IPS-15b (cell line): ENCODE measurements at regions not wholly inside any gene's neighbourhood (a gene's known extent, or its start where the extent isn't known, plus 50 kb on each side); places are given as distances from the start of the nearest gene placed in this dataset.

Experiments
- H3K27me3 ChIP-seq: one replicate; pipeline ENCODE4 v1.6.1; 2013; ENCODE audit warnings: low read length; ENCODE audit not compliant: control insufficient read depth, insufficient read depth
- H3K36me3 ChIP-seq: one replicate; pipeline ENCODE4 v1.6.1; 2013; ENCODE audit warnings: low read length; ENCODE audit not compliant: control insufficient read depth, insufficient read depth
- H3K4me1 ChIP-seq: one replicate; pipeline ENCODE4 v1.6.1; 2013; ENCODE audit warnings: mild to moderate bottlenecking, low read length; ENCODE audit not compliant: control insufficient read depth, insufficient read depth
- H3K4me3 ChIP-seq: one replicate; pipeline ENCODE4 v1.5.1; 2013; ENCODE audit warnings: low read depth, low read length
- H3K9ac ChIP-seq: one replicate; pipeline ENCODE4 v1.6.1; 2013; ENCODE audit warnings: low read depth, mild to moderate bottlenecking, low read length
- H3K9me3 ChIP-seq: one replicate; pipeline ENCODE4 v1.6.1; 2013; ENCODE audit warnings: mild to moderate bottlenecking, low read length; ENCODE audit not compliant: control insufficient read depth, insufficient read depth

GRCh38 chr3:188940573-188940932 lies 231.2 kb upstream of the TPRG1 start:
- Histone ChIP-seq H3K9ac (no peak overlapping the region), H3K36me3 (no peaks in the 10 kb centered on the region), H3K9me3 (no peaks in the 10 kb centered on the region), H3K27me3 (no peaks in the 10 kb centered on the region), H3K4me1 (peaks cover 5% of the 10 kb centered on the region), H3K4me3 (no peak overlapping the region)

GRCh38 chr3:188941103-188941502 lies 230.7 kb upstream of the TPRG1 start:
- H3K27me3 ChIP-seq: no peaks in the 10 kb centered on the region
- no peak overlapping the region for H3K9ac ChIP-seq
- H3K9me3 ChIP-seq: no peaks in the 10 kb centered on the region

GRCh38 chr3:188942191-188942590 lies 229.6 kb upstream of the TPRG1 start:
- Histone ChIP-seq H3K9me3 (no peaks in the 10 kb centered on the region), H3K36me3 (no peaks in the 10 kb centered on the region), H3K4me3 (no peak overlapping the region), H3K27me3 (peaks cover 5% of the 10 kb centered on the region), H3K9ac (no peak overlapping the region), H3K4me1 (peaks cover 5% of the 10 kb centered on the region)

More at GRCh38 chr3:188941103-188941502, 230.7 kb upstream of the TPRG1 start:
- Histone ChIP-seq H3K36me3 (no peaks in the 10 kb centered on the region), H3K4me1 (peaks cover 5% of the 10 kb centered on the region), H3K4me3 (no peak overlapping the region)

DNA sequence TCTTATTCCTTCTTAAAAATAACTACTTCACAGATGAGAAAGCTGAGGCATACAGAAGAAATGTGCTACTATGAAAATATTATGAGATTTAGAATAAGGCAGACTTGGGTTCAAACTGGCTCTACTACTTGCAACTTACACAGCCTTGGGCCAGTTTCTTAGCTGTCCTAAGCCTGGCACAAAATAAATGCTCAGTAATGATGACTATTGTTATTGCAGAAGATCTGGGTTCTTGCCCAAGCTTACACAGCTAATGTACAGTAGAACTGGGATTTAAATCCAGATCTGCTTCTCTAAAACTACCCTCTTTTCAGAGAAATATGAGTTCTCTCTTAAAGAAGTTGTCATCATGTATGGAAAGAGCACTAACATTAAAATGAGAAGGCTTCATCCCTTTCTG lies 228.2 kb upstream of the TPRG1 start:
- Histone ChIP-seq H3K4me1 (peaks cover 5% of the 10 kb centered on the region), H3K36me3 (no peaks in the 10 kb centered on the region), H3K27me3 (peaks cover 5% of the 10 kb centered on the region), H3K9ac (no peak overlapping the region), H3K4me3 (no peak overlapping the region), H3K9me3 (no peaks in the 10 kb centered on the region)

GRCh38 chr3:188944108-188944507 lies 227.7 kb upstream of the TPRG1 start:
- Histone ChIP-seq H3K9me3 (no peaks in the 10 kb centered on the region), H3K4me1 (peaks cover 9% of the 10 kb centered on the region), H3K27me3 (peaks cover 5% of the 10 kb centered on the region), H3K36me3 (no peaks in the 10 kb centered on the region), H3K9ac (no peak overlapping the region), H3K4me3 (no peak overlapping the region)

GRCh38 chr3:188946351-188947240 lies 225.2 kb upstream of the TPRG1 start:
- Histone ChIP-seq H3K27me3 (peaks cover 5% of the 10 kb centered on the region), H3K4me1 (peaks cover 9% of the 10 kb centered on the region), H3K9me3 (no peaks in the 10 kb centered on the region), H3K9ac (peak overlapping the region; percentile 32), H3K4me3 (peak overlapping the region; percentile 74), H3K36me3 (no peaks in the 10 kb centered on the region)

DNA sequence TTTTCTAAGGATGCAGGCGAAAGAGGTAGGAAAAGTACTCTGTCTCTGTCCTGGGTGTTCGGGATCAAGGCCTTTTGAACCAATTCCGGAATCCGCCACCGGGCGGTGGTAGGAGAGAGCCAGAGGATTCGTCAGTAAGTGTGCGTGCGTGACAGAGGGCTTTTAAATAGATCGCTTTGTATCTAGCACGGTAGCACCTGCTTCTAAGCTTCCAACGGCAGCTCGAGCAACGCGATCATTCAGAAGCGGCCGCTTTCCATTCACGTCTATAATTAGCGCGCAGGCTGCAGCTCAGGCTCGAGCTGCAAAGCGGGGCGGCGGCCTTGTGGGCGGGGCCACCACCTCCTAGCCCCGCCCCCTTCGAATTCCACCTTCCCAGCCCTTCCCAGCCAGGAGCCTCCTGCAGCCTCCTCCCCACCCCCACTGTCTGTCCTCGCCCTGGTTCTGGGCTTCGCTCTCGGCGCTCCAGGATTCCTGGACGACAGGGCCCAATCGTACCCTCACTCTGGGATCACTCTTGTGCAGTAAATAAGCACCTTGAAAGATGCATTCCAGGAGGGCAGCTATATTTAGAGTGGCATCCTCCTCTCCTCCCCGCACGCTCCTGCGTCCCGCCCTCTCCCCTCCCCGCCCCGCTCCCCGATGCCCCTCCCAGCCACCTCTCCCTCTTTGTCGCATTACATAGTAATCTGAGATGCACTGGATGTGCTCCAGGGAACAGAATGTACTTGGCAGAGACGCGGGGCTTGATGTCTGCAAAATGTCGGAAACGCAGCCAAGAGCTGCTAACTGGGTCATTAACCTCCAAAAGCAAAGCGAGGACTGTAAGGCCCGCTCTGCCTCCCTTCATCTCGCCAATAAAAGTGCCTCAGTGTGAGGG lies 224.1 kb upstream of the TPRG1 start:
- peaks cover 5% of the 10 kb centered on the region for H3K27me3 ChIP-seq
- H3K4me3 ChIP-seq: peak overlapping the region; percentile 74
- H3K9ac ChIP-seq: peak overlapping the region; percentile 38
- H3K9me3 ChIP-seq: no peaks in the 10 kb centered on the region
- no peaks in the 10 kb centered on the region for H3K36me3 ChIP-seq
- H3K4me1 ChIP-seq: peaks cover 9% of the 10 kb centered on the region

DNA sequence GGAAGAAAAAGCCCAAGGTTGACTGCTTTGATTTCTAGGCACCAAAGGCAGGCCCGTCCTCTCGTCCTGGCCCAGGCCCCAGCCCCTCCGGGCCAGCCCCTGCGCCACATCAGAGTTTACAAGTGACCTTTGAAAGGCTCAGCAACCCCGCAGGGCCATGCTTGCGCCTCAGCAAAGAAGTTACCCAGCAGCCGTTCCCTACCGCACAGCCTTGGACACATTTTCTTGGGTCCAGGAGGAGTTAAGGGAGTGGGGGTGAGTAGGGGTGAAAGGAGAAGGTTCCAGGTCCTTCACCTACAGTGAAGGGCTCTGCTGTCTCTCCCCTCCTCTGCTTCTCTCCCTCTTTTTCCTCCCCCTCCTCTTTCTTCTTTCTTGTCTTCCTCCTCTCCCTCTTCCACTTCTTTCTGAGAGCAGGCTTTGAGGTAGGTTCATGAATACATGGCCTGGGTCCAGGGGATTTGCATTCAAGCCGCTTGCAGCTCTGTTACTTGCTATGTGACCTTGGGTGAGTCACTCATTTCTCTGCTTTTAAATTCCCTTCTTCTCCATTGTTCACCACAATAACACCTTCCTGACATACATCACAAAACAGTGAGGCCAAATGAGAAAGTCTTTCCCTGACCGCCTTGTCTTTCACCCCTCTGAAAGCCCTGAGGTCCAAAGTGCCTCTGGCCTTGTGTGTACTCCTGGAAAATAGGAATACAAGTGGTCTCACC lies 223.3 kb upstream of the TPRG1 start:
- no peaks in the 10 kb centered on the region for H3K9me3 ChIP-seq
- peaks cover 5% of the 10 kb centered on the region for H3K27me3 ChIP-seq
- peak overlapping the region; percentile 74 for H3K4me3 ChIP-seq
- H3K9ac ChIP-seq: peak overlapping the region; percentile 38
- peaks cover 9% of the 10 kb centered on the region for H3K4me1 ChIP-seq
- no peaks in the 10 kb centered on the region for H3K36me3 ChIP-seq

DNA sequence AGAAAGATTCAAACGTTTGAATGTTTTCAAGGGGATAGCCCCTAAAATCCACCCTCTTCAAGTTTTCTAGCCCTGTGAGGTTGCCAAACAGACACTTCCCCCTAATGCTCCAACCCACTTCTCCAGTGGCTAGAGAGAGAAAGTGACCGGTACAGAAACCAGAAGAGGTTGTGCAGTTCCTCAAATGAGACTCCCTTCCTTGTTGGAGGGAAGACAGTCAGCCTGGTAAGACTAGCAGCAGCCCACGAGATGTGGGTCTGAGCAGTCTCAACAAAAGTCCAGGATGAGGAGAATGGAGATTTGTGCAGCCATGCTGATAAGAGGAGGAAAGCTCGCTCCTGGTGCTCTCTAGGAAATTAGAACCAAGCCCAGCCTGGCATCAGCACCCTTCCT lies 222.8 kb upstream of the TPRG1 start:
- Histone ChIP-seq H3K4me3 (no peak overlapping the region), H3K4me1 (peaks cover 9% of the 10 kb centered on the region), H3K9me3 (no peaks in the 10 kb centered on the region), H3K36me3 (no peaks in the 10 kb centered on the region), H3K9ac (no peak overlapping the region), H3K27me3 (peaks cover 5% of the 10 kb centered on the region)

DNA sequence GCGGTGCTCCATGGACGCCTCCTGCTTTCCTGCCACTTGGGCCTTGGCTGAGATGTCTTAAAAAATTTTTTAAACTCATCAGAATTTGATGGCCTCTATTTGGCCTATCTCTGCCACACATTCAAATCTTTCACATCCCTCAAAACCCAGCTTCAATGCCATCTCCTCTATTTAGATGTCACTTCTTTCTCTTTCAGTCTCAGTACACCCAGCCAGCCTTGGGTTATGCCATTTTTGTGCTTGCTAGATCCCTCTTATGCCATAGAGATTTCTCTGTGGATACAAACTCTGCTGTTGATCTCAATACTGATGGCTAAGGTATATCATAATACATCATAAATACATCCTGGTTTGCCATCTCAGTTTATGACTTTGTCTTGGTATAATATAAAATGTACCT lies 222.3 kb upstream of the TPRG1 start:
- Histone ChIP-seq H3K4me1 (peaks cover 9% of the 10 kb centered on the region), H3K9me3 (no peaks in the 10 kb centered on the region), H3K36me3 (no peaks in the 10 kb centered on the region), H3K9ac (no peak overlapping the region), H3K4me3 (no peak overlapping the region), H3K27me3 (peaks cover 5% of the 10 kb centered on the region)

DNA sequence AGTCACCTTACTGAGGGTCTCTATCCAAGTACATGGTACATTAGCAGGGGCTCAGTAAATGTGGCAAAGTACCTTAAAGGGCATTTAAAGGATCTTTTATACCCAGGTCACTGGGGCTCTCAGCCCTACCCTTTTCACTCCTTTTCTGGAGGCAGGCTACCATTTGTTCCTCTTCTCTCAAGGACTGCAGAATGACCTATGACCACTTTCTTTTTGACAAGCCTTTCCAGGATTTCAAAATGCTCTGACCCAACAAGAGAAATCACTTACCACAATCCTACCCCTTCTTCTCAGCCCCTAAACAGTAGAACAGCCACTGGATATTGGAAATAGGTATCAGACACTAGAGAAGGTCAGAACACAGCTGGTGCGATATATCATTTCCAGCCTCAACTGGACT lies 221.8 kb upstream of the TPRG1 start:
- Histone ChIP-seq H3K27me3 (peaks cover 5% of the 10 kb centered on the region), H3K9ac (no peak overlapping the region), H3K36me3 (no peaks in the 10 kb centered on the region), H3K4me1 (peaks cover 9% of the 10 kb centered on the region), H3K4me3 (no peak overlapping the region), H3K9me3 (no peaks in the 10 kb centered on the region)
